ENCODE measurements at regions not wholly inside any gene's neighbourhood (a gene's known extent, or its start where the extent isn't known, plus 50 kb on each side); places are given as distances from the start of the nearest gene placed in this dataset.

DNA sequence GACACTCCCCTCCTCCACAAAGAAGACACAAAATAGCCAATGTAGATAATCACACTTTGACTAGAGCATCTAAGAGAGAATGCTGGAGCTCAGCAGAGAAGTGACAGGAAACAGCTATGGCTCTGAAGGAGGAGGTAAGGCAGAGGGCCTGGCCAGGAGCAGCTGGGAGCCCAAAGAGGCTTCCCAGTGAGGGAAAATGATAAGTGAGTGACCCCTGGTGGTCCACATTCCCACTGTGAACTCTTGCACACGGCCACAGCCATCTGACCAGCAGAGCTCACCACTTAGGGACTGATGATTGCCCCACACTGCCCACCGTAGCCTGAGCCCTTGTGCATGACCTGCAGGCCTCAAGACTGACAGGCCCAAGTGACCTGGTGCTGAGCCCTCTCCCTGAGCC lies 162.7 kb upstream of the GALNTL6 start:
- no peaks in the 10 kb centered on the region for H3K36me3 ChIP-seq (replicated peaks in 1 of 2; ENCODE audit: control extremely low read depth in 1 of 2, control insufficient read depth in 1 of 2, extremely low read depth in 1 of 2, insufficient read depth in 2 of 2, low read length in 1 of 2)
- Mint-ChIP-seq H3K27ac (no peak overlapping the region), H3K4me1 (peaks cover under 1% of the 10 kb centered on the region), H3K9me3 (ENCODE audit: insufficient read depth) (peaks cover 5% of the 10 kb centered on the region), H3K4me3 (no peak overlapping the region), H3K27me3 (no peaks in the 10 kb centered on the region)
- ChIA-PET POLR2A (no interaction called here), CTCF (no interaction called here)
- no peak for DNase-seq
- H4K20me1 ChIP-seq (ENCODE audit: control insufficient read depth, insufficient read depth, low read length, poor library complexity, severe bottlenecking) = no peaks in the 10 kb centered on the region
- intact Hi-C loops (cut with micrococcal nuclease) = no loop called here
- peaks cover 0 to 11% (median 3%) of the 10 kb centered on the region in 3 donors for H3K9me3 ChIP-seq (ENCODE audit: control extremely low read depth in 1 of 3, control insufficient read depth in 2 of 3, insufficient read depth in 1 of 3, low read length in 2 of 3)
- H2AFZ ChIP-seq (ENCODE audit: insufficient read depth, low read depth, low read length, poor library complexity, severe bottlenecking) = no peak overlapping the region
- TF ChIP-seq, protein P1, sequence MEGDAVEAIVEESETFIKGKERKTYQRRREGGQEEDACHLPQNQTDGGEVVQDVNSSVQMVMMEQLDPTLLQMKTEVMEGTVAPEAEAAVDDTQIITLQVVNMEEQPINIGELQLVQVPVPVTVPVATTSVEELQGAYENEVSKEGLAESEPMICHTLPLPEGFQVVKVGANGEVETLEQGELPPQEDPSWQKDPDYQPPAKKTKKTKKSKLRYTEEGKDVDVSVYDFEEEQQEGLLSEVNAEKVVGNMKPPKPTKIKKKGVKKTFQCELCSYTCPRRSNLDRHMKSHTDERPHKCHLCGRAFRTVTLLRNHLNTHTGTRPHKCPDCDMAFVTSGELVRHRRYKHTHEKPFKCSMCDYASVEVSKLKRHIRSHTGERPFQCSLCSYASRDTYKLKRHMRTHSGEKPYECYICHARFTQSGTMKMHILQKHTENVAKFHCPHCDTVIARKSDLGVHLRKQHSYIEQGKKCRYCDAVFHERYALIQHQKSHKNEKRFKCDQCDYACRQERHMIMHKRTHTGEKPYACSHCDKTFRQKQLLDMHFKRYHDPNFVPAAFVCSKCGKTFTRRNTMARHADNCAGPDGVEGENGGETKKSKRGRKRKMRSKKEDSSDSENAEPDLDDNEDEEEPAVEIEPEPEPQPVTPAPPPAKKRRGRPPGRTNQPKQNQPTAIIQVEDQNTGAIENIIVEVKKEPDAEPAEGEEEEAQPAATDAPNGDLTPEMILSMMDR (IDR thresholded peaks at IDR 0.05) = no peak
- no peak for TF ChIP-seq EZH2 (IDR thresholded peaks at IDR 0.05; ENCODE audit: borderline replicate concordance, insufficient read depth, low read depth, low read length, poor library complexity, severe bottlenecking)
- H3K4me3 ChIP-seq (ENCODE audit: control extremely low read depth in 1 of 5, extremely low read depth in 1 of 5, insufficient read depth in 1 of 5, low read depth in 2 of 5, low read length in 4 of 5) = no peak overlapping the region
- no peak overlapping the region for H3K9ac ChIP-seq (ENCODE audit: low read length)
- H3K4me1 ChIP-seq (ENCODE audit: control insufficient read depth in 2 of 2, insufficient read depth in 2 of 2, low read length in 2 of 2) = no peaks in the 10 kb centered on the region
- no peak overlapping the region for H3K27ac ChIP-seq (ENCODE audit: low read length in 2 of 2)
- no peak overlapping the region for H3K4me2 ChIP-seq (replicated peaks; ENCODE audit: low read depth, low read length, poor library complexity, severe bottlenecking)
- H3K27me3 ChIP-seq (replicated peaks in 1 of 4; ENCODE audit: control extremely low read depth in 1 of 4, control insufficient read depth in 3 of 4, insufficient read depth in 4 of 4, low read length in 3 of 4) = no peaks in the 10 kb centered on the region
- no peak for ATAC-seq (ENCODE audit: low read depth)
- WGBS (ENCODE audit: insufficient coverage) = 90% methylated on average over 2 of the region's 2 CpGs
- no peaks in the 10 kb centered on the region for H3K79me2 ChIP-seq (ENCODE audit: control insufficient read depth, insufficient read depth, low read length)

DNA sequence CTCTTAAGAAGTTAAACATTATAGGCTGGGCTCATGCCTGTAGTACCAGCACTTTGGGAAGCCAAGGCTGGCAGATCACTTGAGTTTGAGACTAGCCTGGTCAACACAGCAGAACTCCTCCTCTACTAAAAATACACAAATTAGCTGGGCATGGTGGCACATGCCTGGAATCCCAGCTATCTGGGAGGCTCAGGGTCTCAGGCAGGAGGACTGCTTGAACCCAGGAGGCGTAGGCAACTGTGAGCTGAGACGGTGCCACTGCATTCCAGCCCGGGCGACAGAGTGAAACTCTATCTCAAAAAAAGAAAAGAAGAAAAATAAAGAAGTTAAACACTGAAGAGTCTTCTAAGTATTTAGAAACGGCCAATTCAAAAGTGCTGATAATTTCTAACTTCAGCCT lies 164.3 kb upstream of the GALNTL6 start:
- Histone ChIP-seq H4K20me1 (ENCODE audit: control insufficient read depth, insufficient read depth, low read length, poor library complexity, severe bottlenecking) (no peaks in the 10 kb centered on the region), H3K27me3 (replicated peaks in 1 of 4; ENCODE audit: control extremely low read depth in 1 of 4, control insufficient read depth in 3 of 4, insufficient read depth in 4 of 4, low read length in 3 of 4) (no peaks in the 10 kb centered on the region), H3K4me1 (ENCODE audit: control insufficient read depth in 2 of 2, insufficient read depth in 2 of 2, low read length in 2 of 2) (peaks cover 8 to 9% of the 10 kb centered on the region in 2 donors), H3K4me2 (replicated peaks; ENCODE audit: low read depth, low read length, poor library complexity, severe bottlenecking) (no peak overlapping the region), H3K27ac (ENCODE audit: low read length in 2 of 2) (no peak overlapping the region), H2AFZ (ENCODE audit: insufficient read depth, low read depth, low read length, poor library complexity, severe bottlenecking) (no peak overlapping the region), H3K9me3 (ENCODE audit: control extremely low read depth in 1 of 3, control insufficient read depth in 2 of 3, insufficient read depth in 1 of 3, low read length in 2 of 3) (peaks cover 0 to 11% (median 3%) of the 10 kb centered on the region in 3 donors), H3K36me3 (replicated peaks in 1 of 2; ENCODE audit: control extremely low read depth in 1 of 2, control insufficient read depth in 1 of 2, extremely low read depth in 1 of 2, insufficient read depth in 2 of 2, low read length in 1 of 2) (no peaks in the 10 kb centered on the region), H3K79me2 (ENCODE audit: control insufficient read depth, insufficient read depth, low read length) (no peaks in the 10 kb centered on the region), H3K4me3 (ENCODE audit: control extremely low read depth in 1 of 5, extremely low read depth in 1 of 5, insufficient read depth in 1 of 5, low read depth in 2 of 5, low read length in 4 of 5) (no peak overlapping the region), H3K9ac (ENCODE audit: low read length) (no peak overlapping the region)
- intact Hi-C loops (cut with micrococcal nuclease) = no loop called here
- ChIA-PET CTCF (no interaction called here), POLR2A (no interaction called here)
- ATAC-seq (ENCODE audit: low read depth) (no peak), DNase-seq (no peak)
- peaks cover 13% of the 10 kb centered on the region for H3K4me1 Mint-ChIP-seq
- WGBS (ENCODE audit: insufficient coverage) = no CpG with 5 or more reads among the region's 5 CpGs
- TF ChIP-seq, protein P1 (IDR thresholded peaks at IDR 0.05) = no peak
- no peak for TF ChIP-seq EZH2 (IDR thresholded peaks at IDR 0.05; ENCODE audit: borderline replicate concordance, insufficient read depth, low read depth, low read length, poor library complexity, severe bottlenecking)
- no peak overlapping the region for H3K4me3 Mint-ChIP-seq
- H3K27ac Mint-ChIP-seq = no peak overlapping the region
- H3K27me3 Mint-ChIP-seq = no peaks in the 10 kb centered on the region
- H3K9me3 Mint-ChIP-seq (ENCODE audit: insufficient read depth) = peaks cover 5% of the 10 kb centered on the region
